Mammary epithelial cell (primary cell): ENCODE measurements at regions not wholly inside any gene's neighbourhood (a gene's known extent, or its start where the extent isn't known, plus 50 kb on each side); places are given as distances from the start of the nearest gene placed in this dataset.
"Not testable (repeated sequence)": the region's sequence is repeated elsewhere in the genome, so short reads cannot be mapped to it uniquely, and the experiment has no call there.

ENCODE experiments used
- CTCF ChIP-seq, 2 donors: IDR thresholded peaks in 1 of 2; conservative IDR thresholded peaks in 1 of 2; 2 replicates each; pipeline ENCODE4 v1.5.1; 2011 to 2012; ENCODE audit warnings: inconsistent platforms in 2 of 2, low read length in 2 of 2, mild to moderate bottlenecking in 2 of 2, control low read depth in 1 of 2, low read depth in 1 of 2; ENCODE audit not compliant: insufficient read depth in 1 of 2; ENCODE audit errors: extremely low read depth in 1 of 2
- EZH2 ChIP-seq: IDR thresholded peaks from 2 replicates; pipeline ENCODE4 v1.6.1; 2012; ENCODE audit warnings: low read length, inconsistent platforms, borderline replicate concordance

- not testable (repeated sequence) for TF ChIP-seq CTCF (conservative IDR thresholded peaks at IDR 0.05 in 1 of 2, IDR thresholded peaks at IDR 0.05 in 1 of 2; ENCODE audit: extremely low read depth in 1 of 2, insufficient read depth in 1 of 2, low read depth in 1 of 2, low read length in 2 of 2); EZH2
Measured at GRCh38 chr1:59217439-59217838, 79.5 kb upstream of the FGGY start.
